HL-60 (cell line): ENCODE measurements at regions not wholly inside any gene's neighbourhood (a gene's known extent, or its start where the extent isn't known, plus 50 kb on each side); places are given as distances from the start of the nearest gene placed in this dataset.
A peak's percentile ranks its signal among the peaks of the same experiment; 100 is the strongest.

Experiments used
- DNase-seq, 2 experiments: peaks; one replicate each; pipeline ENCODE4 v3.0.0-alpha.2; 2010 to 2020; ENCODE audit warnings: low read depth in 1 of 2, low spot score in 1 of 2
- H3K27ac ChIP-seq: fragments of 250-450 bp; sonication (Bioruptor Pico); replicated peaks from 2 replicates; pipeline ENCODE4 v1.5.1; 2020; ENCODE audit warnings: mild to moderate bottlenecking, moderate library complexity
- H3K27me3 ChIP-seq: fragments of 250-450 bp; sonication (Bioruptor Pico); 2 replicates; pipeline ENCODE4 v1.5.1; 2021; ENCODE audit warnings: mild to moderate bottlenecking, moderate library complexity; ENCODE audit not compliant: insufficient read depth, poor library complexity, severe bottlenecking
- H3K4me3 ChIP-seq: replicated peaks from 2 replicates; pipeline ENCODE4 v1.5.1; 2011; ENCODE audit warnings: mild to moderate bottlenecking, control low read depth, low read length; ENCODE audit not compliant: insufficient read depth
- CTCF ChIP-seq: IDR thresholded peaks from one replicate; pipeline ENCODE4 v1.5.1; 2011; ENCODE audit warnings: low read length, control low read depth, inconsistent platforms; ENCODE audit not compliant: insufficient read depth
- GABPA ChIP-seq: IDR thresholded peaks from 2 replicates; pipeline ENCODE4 v1.6.1; 2012; ENCODE audit warnings: low read depth
- POLR2AphosphoS5 ChIP-seq: IDR thresholded peaks from 2 replicates; pipeline ENCODE4 v1.6.1; 2012; ENCODE audit warnings: low read depth
- REST ChIP-seq: IDR thresholded peaks from 2 replicates; pipeline ENCODE4 v1.6.1; 2012; ENCODE audit warnings: low read depth; ENCODE audit not compliant: insufficient replicate concordance
- SPI1 ChIP-seq: IDR thresholded peaks from 2 replicates; pipeline ENCODE4 v1.6.1; 2012; ENCODE audit warnings: low read depth, mild to moderate bottlenecking, borderline replicate concordance

- Histone ChIP-seq H3K27ac (no peak overlapping the region), H3K4me3 (no peak overlapping the region), H3K27me3 (no peaks in the 10 kb centered on the region)
- peak in 1 of 2 experiments; percentile 21 for DNase-seq
- TF ChIP-seq CTCF (no peak), POLR2AphosphoS5 (no peak), SPI1 (no peak), GABPA (no peak), REST (no peak)
Measured at GRCh38 chr9:89661391-89661949, 56.7 kb downstream of the GADD45G start.

GRCh38 chr9:89661956-89662717 lies 57.3 kb downstream of the GADD45G start:
- Histone ChIP-seq H3K27ac (no peak overlapping the region), H3K27me3 (no peaks in the 10 kb centered on the region), H3K4me3 (no peak overlapping the region)
- TF ChIP-seq SPI1 (no peak), GABPA (no peak), POLR2AphosphoS5 (no peak)
- DNase-seq: peak in 1 of 2 experiments; percentile 24

- Histone ChIP-seq H3K27ac (no peak overlapping the region), H3K27me3 (no peaks in the 10 kb centered on the region), H3K4me3 (no peak overlapping the region)
- no peak for DNase-seq
- no peak for TF ChIP-seq SPI1
- TF ChIP-seq GABPA: no peak
- no peak for TF ChIP-seq CTCF
- TF ChIP-seq POLR2AphosphoS5: no peak
- no peak for TF ChIP-seq REST
Measured at GRCh38 chr9:89662718-89663613, 58.2 kb downstream of the GADD45G start.

- no peak for DNase-seq
- Histone ChIP-seq H3K27ac (no peak overlapping the region), H3K27me3 (no peaks in the 10 kb centered on the region), H3K4me3 (no peak overlapping the region)
- no peak for TF ChIP-seq CTCF
- no peak for TF ChIP-seq GABPA
- no peak for TF ChIP-seq REST
- no peak for TF ChIP-seq SPI1
- no peak for TF ChIP-seq POLR2AphosphoS5
Measured at GRCh38 chr9:89663614-89663970, 58.8 kb downstream of the GADD45G start.
